Tongue (tissue), 1 donor: ENCODE measurements at regions not wholly inside any gene's neighbourhood (a gene's known extent, or its start where the extent isn't known, plus 50 kb on each side); places are given as distances from the start of the nearest gene placed in this dataset.
A peak's percentile ranks its signal among the peaks of the same experiment; 100 is the strongest.
"Not testable (repeated sequence)": the region's sequence is repeated elsewhere in the genome, so short reads cannot be mapped to it uniquely, and the experiment has no call there.

Source experiments
- DNase-seq: peaks from one replicate; pipeline ENCODE4 v3.0.0-alpha.2; 2015

DNA sequence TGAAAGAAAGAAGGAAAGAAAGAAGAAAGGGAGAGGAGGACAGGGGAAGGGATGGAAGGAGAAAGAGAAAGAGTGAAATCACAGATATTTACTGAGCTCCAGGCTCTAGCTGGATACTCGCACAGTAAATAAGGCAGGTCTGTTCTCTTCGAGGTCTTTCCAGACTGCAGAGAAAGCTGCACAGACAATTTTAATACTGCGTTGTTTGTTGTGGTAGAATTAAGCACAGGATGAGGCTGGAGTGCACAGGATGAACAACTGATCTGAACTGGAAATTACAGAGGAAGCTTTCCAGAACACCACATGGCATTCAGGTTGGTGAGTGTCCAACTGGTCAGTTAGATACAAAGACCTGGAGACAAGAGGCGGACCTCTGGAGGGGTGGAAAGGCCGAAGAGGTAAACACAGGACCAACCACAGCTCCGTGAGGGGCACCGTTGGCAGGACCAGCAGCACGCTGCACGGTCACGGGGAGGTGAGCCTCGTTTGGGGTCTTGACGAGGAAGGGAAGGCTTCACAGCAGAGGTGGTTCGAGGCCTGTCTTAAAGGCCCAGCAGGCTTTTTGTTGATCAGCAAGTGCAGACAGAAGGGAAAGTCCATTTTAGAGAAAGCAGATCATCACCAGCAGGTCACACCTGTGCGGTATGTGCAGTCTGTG lies 121.7 kb downstream of the ATP6V0E2 start:
- DNase-seq: not testable (repeated sequence)

DNA sequence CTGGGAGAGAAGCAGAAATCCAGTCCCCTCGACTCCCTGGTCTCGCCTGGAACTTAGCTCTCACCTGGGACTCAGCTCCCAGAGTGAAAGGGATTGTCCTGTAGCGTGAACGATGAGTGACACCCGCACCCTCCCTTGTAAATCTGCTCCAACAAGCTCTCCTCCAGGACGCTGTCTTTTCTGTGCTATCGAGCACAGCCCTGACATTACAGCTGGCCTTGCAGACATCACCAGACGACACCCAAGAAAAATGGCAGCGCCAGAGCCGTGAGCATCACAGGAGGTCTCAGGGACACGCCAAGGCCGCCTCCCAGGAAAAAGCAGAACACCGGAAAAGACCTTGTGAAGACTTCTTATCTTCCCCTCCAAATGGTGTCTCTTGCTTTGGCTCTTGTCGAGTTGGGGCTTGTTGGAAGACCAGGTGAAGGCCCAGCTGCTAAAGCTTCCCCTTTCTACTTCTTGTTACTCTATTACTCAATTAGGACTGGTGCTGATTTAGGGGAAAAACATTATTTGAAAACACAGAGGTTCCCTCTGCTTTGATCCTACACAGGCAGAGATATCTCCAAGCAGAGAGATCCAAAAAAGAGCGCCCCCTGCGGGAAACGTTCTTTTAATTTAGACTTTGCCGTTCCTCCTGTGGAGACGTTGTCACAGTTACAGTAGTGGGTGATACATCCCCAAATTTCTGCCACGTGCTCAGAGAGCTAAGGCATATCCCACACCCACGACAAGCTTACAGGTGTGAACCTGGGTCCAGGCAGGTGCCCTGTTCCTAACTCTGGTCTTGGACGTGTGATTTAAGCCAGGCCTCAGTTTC lies 127.2 kb downstream of the ATP6V0E2 start:
- DNase-seq: not testable (repeated sequence)

DNA sequence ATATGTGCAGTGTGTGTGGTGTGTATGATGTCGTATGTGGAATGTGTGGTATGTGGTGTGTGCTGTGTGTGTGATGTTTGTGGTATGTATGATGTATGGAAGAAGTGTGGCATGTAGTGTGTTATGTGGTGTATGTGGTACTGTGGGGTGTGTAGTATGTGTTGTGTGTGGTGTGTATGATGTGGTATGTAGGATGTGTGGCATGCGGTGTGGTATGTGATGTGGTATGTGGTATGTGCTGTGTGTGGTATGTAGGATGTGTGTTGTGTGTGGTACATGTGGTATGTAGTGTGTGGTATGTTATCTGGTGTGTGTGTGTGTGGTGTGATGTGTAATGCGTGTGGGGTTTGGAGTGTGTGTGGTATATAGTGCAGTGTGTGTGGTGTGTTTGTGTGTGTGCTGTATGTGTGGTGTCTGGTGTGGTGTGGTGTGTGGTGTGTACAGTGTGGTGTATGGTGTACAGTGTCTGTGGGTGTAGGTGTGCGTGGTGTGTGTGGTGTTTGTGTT lies 129.6 kb downstream of the ATP6V0E2 start:
- DNase-seq: no peak

DNA sequence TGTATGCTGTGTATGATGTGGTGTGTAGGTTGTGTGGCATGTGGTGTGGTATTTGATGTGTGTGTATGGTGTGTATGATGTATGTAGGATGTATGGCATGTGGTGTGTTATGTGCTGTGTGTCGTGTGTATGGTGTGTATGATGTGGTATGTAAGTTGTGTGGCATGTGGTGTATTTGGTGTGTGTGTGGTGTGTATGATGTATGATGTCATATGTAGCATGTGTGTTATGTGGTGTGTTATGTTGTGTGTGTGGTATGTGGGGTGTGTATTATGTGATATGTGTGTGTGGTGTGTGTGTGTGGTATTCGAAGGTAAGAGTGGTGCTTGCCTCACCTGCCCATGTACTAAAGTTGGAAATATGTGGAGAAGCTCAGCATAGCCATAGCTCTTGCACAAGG lies 130.2 kb downstream of the ATP6V0E2 start:
- DNase-seq: not testable (repeated sequence)

DNA sequence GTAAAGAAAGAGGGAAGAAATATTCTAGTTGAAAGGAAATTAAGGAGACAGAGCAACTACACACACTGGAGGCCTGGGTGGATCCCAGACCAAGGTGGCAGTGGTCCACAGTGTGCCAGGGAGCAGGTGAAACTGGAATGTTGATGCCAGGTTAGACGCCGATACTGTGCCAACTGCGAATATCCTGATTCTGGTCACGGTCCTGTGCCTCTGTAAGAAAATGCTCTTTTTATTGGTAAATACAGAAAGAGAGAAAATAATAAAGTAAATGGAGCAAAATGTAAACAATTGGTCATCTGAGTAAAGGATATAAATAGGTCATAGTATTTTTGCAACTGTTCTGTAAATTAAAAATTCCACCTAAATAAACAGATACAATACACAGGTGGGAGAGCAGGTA lies 131.1 kb downstream of the ATP6V0E2 start:
- DNase-seq: not testable (repeated sequence)

DNA sequence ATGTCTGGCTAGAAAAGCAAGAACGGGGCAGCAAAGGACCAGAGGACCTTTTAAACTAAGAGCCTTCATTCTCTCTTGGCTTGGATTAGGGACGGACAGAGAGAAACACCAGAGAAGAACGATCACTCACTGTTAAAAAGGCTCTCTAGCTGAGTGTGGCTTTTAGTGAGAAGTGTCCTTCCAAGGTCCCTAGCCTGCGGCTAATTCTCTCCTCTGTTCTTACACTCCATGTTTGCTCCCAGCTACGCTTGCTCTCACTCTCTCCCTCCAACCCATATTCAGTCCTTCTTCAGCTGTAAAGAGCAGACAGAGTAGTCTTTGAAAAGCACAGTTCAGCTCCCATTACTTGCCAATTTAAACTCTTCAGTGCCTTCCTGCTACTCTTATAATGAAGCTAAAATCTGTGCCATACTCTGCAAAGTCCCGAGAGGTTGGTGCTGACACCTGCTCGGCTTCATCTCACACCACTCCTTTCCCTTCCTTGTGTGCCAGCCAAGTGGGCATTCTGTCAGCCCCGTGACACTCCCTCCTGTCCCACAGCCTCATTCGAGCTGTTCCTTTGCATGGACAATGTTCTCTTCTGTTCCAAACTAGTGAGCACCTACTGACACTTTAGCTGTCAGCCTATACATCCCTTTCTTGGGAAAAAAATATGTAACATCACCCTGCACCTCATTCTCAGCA lies 136.0 kb downstream of the ATP6V0E2 start:
- DNase-seq: peak; percentile 22

DNA sequence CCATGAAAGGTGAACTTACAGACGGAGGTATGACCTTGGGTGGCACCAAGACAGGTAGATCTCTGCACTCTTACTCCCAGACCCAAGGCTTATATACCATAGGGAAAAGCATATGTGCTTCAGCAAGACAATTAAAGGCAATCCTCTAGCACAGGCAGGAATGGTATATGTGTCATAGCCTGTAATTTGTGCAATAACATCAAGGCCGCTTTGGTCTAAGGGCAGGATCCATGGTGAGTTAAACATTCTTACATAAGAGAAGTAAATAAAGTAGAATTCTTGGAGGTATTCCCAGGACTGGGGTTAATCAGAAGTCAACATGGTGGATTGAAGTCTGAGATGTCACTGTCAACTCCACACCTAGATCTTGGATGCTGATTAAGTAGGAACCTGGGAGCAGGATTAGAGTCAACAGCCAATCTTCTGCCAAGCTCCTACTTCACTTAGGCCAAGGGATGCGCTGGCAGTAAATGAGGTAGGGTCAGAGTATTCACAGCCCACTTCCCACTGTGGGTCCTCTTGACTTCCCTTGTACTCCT lies 143.0 kb downstream of the ATP6V0E2 start:
- DNase-seq: not testable (repeated sequence)

DNA sequence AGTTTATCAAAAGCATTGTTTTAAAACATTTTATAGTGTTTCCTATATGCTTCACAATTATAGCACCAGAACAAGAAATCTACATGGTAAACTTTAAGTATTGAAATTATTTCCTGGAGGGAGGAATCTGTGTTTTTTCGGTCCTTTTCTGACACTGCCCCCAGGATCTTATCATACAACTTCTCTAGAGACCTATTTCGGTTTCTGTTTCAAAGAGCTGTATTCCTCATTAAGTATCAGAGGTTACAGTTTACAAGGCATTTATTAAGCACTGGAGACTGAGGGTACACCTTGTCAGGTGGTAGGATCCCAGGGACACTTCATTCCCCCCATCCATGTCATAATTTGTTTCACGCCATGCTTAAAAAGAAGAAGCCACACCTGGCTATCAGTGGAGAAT lies 146.4 kb downstream of the ATP6V0E2 start:
- DNase-seq: not testable (repeated sequence)

DNA sequence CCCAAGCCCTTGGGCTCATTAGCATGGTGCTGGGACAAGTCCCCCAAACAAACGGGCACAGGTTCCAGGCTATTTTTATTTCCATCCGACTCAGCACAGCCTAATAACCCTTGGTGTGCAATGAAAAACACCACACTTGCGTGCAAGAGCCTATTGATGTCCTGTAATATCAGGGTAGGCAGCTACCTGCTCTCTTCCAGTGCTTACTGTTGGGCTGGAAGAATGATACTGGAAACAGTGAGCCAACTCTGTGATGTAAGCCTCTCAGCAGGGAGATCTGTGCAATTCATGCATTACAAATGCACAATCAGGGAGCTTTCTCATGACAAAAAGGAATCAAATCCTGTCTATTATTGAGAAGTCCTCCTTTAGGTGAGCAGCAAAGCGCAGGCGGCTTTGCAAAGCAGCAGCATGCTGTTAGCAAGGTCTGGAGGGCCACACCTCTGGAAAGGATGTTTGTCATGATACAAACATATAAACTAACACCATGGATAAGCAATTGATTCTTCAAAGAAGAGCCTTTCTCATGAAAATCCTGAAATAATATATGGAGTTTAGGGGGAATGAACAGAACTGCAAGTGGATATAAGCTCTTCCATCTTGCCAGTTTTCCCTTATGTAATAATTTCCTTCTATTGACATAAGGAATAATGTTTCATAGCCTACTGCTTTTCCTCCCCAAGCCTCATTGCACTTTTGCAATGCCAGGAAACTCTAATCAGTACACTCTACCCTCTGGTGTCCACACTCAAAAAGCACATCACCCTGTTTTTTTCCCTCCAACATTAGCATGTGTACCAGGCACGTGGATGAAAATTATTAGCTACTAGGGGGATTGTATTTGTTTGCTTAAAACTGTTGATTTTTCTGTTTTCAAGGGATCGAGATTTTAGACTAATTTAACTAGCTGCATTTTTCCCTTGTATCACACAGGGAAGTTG lies 151.1 kb downstream of the ATP6V0E2 start:
- not testable (repeated sequence) for DNase-seq

DNA sequence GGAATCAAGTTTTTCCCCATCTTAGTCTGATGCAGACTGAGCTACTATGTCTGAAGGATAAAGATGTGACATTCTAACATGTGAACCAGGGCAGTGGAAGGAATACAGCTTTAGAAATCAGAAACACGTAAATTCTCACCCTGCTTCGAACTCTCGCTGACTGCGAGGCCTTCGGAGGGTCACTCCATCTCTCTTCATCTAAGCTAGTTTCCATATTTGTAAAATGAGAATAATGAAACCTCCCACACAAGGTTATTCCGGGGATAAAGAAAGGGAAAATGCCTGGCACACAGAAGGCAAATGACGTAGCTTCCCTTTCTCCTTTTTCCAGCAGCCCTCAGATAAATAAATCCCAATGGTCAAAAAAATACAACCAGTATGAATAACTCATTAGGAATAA lies 152.0 kb downstream of the ATP6V0E2 start:
- not testable (repeated sequence) for DNase-seq

DNA sequence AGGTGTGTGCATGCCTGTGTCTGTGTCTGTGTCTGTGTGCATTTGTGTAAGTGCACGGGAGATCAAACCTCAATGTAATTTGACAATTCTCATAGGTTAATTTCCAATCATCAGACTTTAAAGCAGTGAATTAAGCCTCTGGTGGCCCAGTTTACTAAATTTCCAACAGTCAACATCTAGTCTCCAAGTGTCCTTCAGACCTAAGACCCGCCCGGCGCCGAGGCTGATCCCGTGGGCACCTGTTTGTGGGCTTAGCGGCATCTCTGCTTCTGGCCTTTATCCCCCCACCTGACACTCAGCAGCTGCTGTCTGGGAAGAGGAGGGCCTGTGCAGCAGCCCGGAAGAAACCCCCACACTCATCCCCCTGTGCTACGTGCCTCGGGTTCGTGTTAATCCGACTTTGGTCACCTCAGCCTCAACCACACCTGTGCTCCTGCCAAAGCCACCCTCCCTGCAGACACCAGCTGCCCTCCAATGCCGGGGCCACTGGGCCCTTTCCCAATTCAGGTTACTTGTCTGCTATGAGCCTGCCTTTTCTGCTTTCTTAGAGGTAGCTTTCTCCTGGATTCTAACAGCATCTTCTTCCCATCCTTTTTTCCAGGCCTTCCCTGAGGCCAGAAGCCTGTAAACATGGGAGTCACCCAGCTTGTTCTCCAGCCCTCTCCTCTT lies 154.7 kb downstream of the ATP6V0E2 start:
- DNase-seq: peak; percentile 41

DNA sequence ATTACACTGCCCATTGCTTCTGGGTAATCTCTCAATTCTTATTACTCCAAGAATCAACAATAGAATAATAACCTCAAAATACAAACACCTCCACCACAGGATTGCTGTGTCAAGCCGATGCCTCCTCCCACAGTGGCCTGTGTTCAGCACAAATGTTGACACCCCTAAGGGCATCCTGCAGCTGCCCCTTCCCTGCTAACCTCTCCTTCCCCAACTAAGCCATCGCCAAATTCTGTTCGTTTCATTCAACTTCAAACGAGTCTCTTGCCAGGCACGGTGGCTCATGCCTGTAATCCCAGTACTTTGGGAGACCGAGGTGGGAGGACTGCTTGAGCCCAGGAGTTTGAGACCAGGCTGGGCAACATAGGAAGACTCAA lies 155.2 kb downstream of the ATP6V0E2 start:
- DNase-seq: not testable (repeated sequence)

DNA sequence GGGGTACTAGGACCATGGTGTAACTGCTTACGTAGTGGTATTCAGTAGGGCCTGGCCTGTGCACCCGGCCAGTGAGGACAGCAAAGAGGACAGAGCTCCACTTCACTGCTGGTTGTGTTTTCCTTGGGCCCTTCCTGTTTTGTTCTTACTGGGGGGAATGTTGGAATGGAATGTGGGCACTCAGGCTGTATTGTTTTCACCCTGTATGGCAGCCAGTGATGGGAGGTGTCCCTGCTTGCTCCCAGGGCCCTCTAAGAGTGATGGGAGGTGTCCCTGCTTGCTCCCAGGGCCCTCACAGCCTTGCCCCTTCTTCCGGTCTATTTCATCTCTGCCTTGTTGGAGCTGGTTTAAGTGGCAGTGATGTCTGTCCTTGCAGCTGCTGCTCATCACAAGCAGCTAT lies 158.0 kb downstream of the ATP6V0E2 start:
- not testable (repeated sequence) for DNase-seq

DNA sequence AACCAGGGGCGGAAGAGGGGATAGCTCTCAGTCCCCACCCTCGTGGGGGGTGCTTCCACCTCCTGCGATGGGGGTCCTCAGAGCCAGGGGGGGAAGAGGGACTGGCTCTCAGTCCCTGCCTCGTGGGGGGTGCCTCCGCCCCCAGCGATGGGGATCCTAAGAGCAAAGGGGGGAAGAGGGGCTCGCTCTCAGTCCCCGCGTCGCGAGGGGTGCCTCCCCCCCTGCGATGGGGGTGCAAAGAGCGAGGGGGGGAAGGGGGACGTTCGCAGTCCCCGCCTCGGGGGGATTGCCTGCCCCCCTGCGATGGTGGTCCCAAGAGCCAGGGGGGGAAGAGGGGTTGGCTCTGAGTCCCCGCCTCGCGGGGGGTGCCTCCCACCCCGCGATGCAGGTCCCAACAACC lies 159.9 kb downstream of the ATP6V0E2 start:
- not testable (repeated sequence) for DNase-seq

DNA sequence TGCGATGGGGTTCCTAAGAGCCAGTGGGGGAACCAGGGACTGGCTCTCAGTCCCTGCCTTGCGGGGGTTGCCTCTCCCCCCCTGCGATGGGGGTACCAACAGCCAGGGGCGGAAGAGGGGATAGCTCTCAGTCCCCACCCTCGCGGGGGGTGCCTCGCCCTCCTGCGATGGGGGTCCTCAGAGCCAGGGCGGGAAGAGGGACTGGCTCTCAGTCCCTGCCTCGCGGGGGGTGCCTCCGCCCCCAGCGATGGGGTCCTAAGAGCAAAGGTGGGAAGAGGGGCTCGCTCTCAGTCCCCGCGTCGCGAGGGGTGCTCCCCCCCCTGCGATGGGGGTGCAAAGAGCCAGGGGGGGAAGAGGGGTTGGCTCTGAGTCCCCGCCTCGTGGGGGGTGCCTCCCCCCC lies 162.0 kb downstream of the ATP6V0E2 start:
- not testable (repeated sequence) for DNase-seq

DNA sequence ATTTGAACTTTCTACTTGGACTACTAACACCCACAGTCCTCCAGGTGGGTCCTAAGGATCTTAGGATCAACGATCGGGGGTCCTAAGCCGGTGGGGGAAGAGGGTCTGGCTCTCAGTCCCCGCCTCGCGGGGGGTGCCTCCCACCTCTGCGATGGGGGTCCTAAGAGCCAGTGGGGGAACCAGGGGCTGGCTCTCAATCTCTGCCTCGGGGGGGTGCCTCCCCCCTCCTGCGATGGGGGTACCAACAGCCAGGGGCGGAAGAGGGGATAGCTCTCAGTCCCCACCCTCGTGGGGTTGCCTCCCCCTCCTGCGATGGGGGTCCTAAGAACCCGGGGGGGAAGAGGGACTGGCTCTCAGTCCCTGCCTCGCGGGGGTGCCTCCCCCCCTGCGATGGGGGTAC lies 165.3 kb downstream of the ATP6V0E2 start:
- not testable (repeated sequence) for DNase-seq

DNA sequence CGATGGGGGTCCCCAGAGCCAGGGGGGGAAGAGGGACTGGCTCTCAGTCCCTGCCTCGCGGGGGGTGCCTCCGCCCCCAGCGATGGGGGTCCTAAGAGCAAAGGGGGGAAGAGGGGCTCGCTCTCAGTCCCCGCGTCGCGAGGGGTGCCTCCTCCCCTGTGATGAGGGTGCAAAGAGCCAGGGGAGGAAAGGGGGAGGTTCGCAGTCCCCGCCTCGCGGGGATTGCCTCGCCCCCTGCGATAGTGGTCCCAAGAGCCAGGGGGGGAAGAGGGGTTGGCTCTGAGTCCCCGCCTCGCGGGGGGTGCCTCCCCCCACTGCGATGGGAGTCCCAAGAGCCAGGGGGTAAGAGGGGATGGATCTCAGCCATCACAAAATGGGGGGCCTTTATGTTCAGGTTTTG lies 168.5 kb downstream of the ATP6V0E2 start:
- DNase-seq: not testable (repeated sequence)

DNA sequence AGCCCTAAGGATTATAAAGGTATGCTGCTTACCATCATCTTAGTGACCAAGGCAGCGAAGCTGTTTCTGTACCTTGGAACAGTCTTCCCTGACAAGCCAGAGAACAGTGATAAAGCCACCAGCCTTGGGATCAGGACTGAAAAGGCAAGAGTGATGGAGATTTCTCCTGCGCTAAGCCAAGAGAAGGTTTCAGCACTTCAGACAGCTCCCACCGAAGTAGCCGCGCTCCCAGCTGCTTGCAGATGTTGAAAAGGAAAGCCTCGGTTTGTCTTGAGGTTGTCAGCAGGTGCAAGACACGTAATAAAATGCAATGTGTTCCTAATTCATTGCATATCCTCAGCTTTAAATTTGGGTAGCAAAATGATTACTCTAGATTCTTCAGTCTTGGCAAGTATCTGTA lies 171.0 kb downstream of the ATP6V0E2 start:
- DNase-seq: peak; percentile 78

DNA sequence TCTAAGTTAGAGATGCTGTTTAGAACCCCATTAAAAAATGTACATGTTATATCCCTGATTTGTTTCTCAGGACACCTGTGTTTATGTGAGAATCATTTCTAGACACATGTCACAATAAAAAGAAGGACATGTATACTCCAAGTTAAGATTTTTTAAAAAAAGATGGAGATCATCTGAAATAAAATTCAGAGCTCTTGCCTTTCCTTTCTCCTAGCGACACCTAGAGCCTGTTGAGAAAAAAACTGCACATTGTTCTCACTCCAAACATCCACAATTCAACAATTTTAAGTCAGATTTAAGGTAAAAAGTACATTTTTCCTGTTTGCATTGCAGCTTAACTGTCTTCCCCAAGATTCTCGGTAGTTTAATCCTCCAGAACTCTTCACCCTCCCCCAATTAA lies 171.8 kb downstream of the ATP6V0E2 start:
- DNase-seq: not testable (repeated sequence)

DNA sequence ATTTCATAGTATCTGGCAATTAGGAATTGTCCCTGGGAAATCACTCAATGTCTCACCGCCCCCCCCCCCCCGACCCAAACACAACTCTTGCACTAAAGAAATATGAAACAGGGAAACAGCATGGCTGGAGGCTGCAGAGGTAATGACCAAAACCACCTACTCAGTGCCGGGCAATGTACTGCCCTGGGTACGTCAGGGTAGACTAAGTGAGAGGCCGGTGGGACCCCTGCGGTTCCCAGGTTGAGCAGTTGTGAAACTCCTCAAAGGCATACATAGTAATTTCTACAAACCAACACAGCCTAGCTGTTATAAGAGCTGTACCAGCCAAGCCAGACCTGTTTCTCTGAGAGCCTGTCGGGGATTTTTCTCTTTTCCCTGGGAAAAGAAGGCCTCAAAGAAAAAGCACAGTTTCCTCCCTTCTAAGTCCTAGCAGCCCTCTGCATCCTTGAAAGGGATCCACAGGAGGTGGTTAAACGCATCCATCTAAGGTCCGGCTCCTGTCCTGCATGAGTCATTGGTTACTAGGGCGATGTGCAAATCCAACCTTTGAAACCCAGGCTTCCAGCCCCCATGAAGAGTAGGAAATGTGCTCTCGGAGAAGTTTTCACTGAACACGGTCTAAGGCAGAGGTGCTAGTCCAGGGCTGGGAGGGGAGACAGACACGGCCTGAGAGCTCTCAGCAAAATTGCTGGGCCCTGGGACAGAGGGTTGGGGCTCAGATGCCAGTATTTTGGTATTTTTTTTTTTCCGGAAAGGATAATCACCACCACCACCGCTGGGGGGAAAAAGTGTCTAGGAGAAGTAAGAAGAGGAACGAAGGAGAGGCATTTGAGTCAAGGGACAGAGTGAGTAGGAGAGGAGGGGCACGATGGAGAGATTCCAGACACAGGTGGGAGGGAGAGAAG lies 172.8 kb downstream of the ATP6V0E2 start:
- DNase-seq: not testable (repeated sequence)
